ENCODE measurements at regions not wholly inside any gene's neighbourhood (a gene's known extent, or its start where the extent isn't known, plus 50 kb on each side); places are given as distances from the start of the nearest gene placed in this dataset.
"Not testable (repeated sequence)": the region's sequence is repeated elsewhere in the genome, so short reads cannot be mapped to it uniquely, and the experiment has no call there.

DNA sequence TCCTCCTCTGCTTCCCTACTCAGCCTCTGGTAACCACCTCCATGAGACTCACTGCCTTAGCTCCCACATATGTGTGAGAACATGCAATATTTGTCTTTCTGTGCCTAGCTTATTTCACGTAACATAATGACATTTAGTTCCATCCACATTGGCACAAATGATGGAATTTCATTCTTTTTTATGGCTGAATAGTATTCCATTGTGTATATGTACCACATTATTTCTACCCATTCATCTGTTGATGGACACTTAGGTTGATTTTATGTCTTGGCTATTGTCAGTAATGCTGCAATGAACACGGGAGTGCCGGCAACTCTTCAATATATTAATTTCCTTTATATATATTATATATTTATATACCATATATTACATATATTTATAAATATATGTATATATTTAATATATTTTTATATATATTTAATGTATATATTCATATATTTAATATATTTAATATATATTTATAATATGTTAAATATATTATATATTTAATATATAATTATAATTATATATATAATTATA lies 1046.9 kb downstream of the DNAJB9 start:
- in situ Hi-C loops (cut with MboI) = no loop called here
- H3K9ac ChIP-seq = no peak overlapping the region

DNA sequence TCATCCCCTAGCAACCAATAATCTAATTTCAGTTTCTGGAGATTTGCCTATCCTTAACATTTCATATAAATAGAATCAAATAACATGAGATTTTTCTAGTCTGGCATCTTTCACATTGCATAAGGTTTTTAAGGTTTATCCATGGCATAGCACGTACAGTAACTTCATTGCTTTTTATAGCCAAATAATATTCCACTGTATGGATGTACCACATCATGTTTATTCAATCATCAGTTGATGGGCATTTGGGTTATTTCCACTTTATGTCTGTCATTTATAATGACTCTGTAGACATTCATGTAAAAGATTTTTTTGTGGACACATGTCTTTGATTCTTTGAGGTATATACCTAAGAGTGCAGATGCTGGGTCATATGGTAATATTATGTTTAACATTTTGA lies 1052.6 kb downstream of the DNAJB9 start:
- Histone ChIP-seq H3K27ac (no peak overlapping the region), H2AFZ (no peak overlapping the region), H3K9me3 (ENCODE audit: low read depth) (no peaks in the 10 kb centered on the region), H3K4me1 (ENCODE audit: insufficient read depth) (no peaks in the 10 kb centered on the region), H3K4me3 (no peak overlapping the region), H3K79me2 (ENCODE audit: insufficient read depth) (no peaks in the 10 kb centered on the region), H4K20me1 (ENCODE audit: insufficient read depth) (no peaks in the 10 kb centered on the region), H3K9me2 (ENCODE audit: insufficient read depth) (no peaks in the 10 kb centered on the region), H3K9ac (no peak overlapping the region), H3F3A (ENCODE audit: insufficient read depth) (no peaks in the 10 kb centered on the region), H3K27me3 (replicated peaks; ENCODE audit: insufficient read depth) (no peaks in the 10 kb centered on the region), H3K4me2 (ENCODE audit: unreplicated experiment) (no peak overlapping the region), H3K36me3 (ENCODE audit: low read depth) (no peaks in the 10 kb centered on the region)
- 50 to 59% methylated on average over 1 of the region's 1 CpG for WGBS, 2 experiments (ENCODE audit: low coverage in 1 of 2, low lambda C conversion rate in 2 of 2, missing lambda C conversion rate in 2 of 2)
- TF ChIP-seq EZH2 (IDR thresholded peaks at IDR 0.05; ENCODE audit: insufficient read depth, poor library complexity, severe bottlenecking) = no peak
- no peak for TF ChIP-seq EZH2phosphoT487 (IDR thresholded peaks at IDR 0.05; ENCODE audit: insufficient read depth, low read depth)
- in situ Hi-C loops (cut with MboI) = no loop called here
- no peak for DNase-seq

More for the DNA sequence above, 1046.9 kb downstream of the DNAJB9 start:
- Histone ChIP-seq H3K4me2 (ENCODE audit: unreplicated experiment) (no peak overlapping the region), H3K27me3 (replicated peaks; ENCODE audit: insufficient read depth) (no peaks in the 10 kb centered on the region), H2AFZ (no peak overlapping the region), H3K4me3 (no peak overlapping the region), H3K27ac (no peak overlapping the region), H4K20me1 (ENCODE audit: insufficient read depth) (no peaks in the 10 kb centered on the region), H3K36me3 (ENCODE audit: low read depth) (no peaks in the 10 kb centered on the region), H3K79me2 (ENCODE audit: insufficient read depth) (no peaks in the 10 kb centered on the region), H3K4me1 (ENCODE audit: insufficient read depth) (no peaks in the 10 kb centered on the region), H3F3A (ENCODE audit: insufficient read depth) (no peaks in the 10 kb centered on the region), H3K9me3 (ENCODE audit: low read depth) (no peaks in the 10 kb centered on the region), H3K9me2 (ENCODE audit: insufficient read depth) (no peaks in the 10 kb centered on the region)
- TF ChIP-seq EZH2phosphoT487 (IDR thresholded peaks at IDR 0.05; ENCODE audit: insufficient read depth, low read depth) (no peak), EZH2 (IDR thresholded peaks at IDR 0.05; ENCODE audit: insufficient read depth, poor library complexity, severe bottlenecking) (no peak)
- no peak for DNase-seq
- 74 to 77% methylated on average over 3 of the region's 3 CpGs for WGBS, 2 experiments (ENCODE audit: low coverage in 1 of 2, low lambda C conversion rate in 2 of 2, missing lambda C conversion rate in 2 of 2)

DNA sequence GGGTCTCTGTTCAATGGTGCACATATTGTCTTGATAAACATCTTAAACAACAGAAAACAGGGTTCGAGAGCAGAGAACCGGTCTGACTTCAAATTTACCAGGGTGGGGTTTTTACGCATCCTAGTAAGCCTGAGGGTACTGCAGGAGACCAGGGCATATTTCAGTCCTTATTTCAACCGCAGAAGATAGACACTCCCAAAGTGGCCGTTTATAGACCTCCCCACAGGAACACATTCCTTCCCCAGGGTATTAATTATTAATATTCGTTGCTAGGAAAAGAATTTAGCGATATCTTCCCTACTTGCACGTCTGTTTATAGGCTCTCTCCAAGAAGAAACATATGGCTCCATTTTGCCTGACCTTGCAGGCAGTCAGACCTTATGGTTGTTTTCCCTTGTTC lies 1063.2 kb downstream of the DNAJB9 start:
- H2AFZ ChIP-seq; H3K4me1 ChIP-seq (ENCODE audit: insufficient read depth); H3K9ac ChIP-seq; H3K27ac ChIP-seq; H3K9me3 ChIP-seq (ENCODE audit: low read depth); H3K9me2 ChIP-seq (ENCODE audit: insufficient read depth); H3K4me3 ChIP-seq; DNase-seq; H3K27me3 ChIP-seq (replicated peaks; ENCODE audit: insufficient read depth); H3K79me2 ChIP-seq (ENCODE audit: insufficient read depth); H3F3A ChIP-seq (ENCODE audit: insufficient read depth); in situ Hi-C loops (cut with MboI); H3K4me2 ChIP-seq (ENCODE audit: unreplicated experiment); H4K20me1 ChIP-seq (ENCODE audit: insufficient read depth); H3K36me3 ChIP-seq (ENCODE audit: low read depth): not testable (repeated sequence)
- WGBS, 2 experiments (ENCODE audit: low coverage in 1 of 2, low lambda C conversion rate in 2 of 2, missing lambda C conversion rate in 2 of 2) = 29 to 40% methylated on average over 8 of the region's 8 CpGs

DNA sequence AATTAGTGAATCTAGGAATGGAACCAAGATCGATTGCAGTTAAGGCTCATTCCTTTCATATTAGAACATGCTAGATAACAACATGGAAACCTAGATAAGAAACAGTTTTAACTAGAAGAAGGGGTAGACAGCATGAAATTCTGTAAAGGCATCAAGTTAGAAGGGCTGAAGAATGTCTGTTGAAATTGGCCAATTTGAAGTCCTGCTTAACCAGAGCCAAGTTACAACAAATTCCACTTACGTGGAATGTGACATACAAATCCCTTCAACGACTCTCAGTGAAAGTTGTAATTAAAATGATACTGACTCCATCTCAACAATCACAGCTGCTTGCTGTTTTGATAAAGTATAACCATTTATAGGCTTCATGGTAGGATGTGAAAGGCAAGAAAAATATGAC lies 1065.7 kb downstream of the DNAJB9 start:
- Histone ChIP-seq H3K4me2 (ENCODE audit: unreplicated experiment) (no peak overlapping the region), H3K36me3 (ENCODE audit: low read depth) (no peaks in the 10 kb centered on the region), H3K79me2 (ENCODE audit: insufficient read depth) (no peaks in the 10 kb centered on the region), H3K27ac (no peak overlapping the region), H4K20me1 (ENCODE audit: insufficient read depth) (no peaks in the 10 kb centered on the region), H3K4me1 (ENCODE audit: insufficient read depth) (no peaks in the 10 kb centered on the region), H3K9me2 (ENCODE audit: insufficient read depth) (no peaks in the 10 kb centered on the region), H3K4me3 (no peak overlapping the region), H3F3A (ENCODE audit: insufficient read depth) (no peaks in the 10 kb centered on the region), H2AFZ (no peak overlapping the region), H3K9ac (no peak overlapping the region), H3K9me3 (ENCODE audit: low read depth) (peaks cover 6% of the 10 kb centered on the region), H3K27me3 (replicated peaks; ENCODE audit: insufficient read depth) (no peaks in the 10 kb centered on the region)
- no peak for DNase-seq
- WGBS, 2 experiments (ENCODE audit: low coverage in 1 of 2, low lambda C conversion rate in 2 of 2, missing lambda C conversion rate in 2 of 2) = 16 to 21% methylated on average over 3 of the region's 3 CpGs
- in situ Hi-C loops (cut with MboI) = no loop called here
- TF ChIP-seq EZH2phosphoT487 (IDR thresholded peaks at IDR 0.05; ENCODE audit: insufficient read depth, low read depth) = no peak
- no peak for TF ChIP-seq EZH2 (IDR thresholded peaks at IDR 0.05; ENCODE audit: insufficient read depth, poor library complexity, severe bottlenecking)

DNA sequence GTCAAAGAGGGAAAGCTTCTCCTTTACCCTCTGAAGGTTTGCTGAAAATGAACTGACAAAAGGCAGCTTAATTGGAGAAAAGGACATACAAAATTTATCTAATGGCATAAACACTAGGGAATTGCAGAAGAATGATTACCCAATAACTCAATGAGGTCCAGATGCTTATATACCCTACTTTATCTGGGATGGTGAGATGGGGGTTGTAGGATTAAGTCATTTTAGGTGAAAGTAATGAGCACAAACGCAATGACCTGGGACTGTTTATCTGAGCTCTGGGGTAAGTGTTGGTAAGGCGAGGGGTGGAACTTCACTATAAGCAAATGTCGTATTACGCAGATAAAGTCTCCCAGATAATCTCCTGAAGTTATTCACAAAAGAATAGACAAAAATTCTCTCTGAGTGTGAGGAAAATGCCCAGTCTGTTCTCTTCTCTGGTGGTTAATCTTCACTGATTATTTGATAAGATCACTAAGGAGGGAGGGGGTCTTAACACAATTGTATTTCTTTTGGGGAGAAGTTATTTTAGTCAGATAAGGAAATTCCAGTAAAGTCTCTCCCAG lies 1067.8 kb downstream of the DNAJB9 start:
- Histone ChIP-seq H3K27me3 (replicated peaks; ENCODE audit: insufficient read depth) (no peaks in the 10 kb centered on the region), H3K9ac (no peak overlapping the region), H3K9me2 (ENCODE audit: insufficient read depth) (no peaks in the 10 kb centered on the region), H3K36me3 (ENCODE audit: low read depth) (no peaks in the 10 kb centered on the region), H3K4me3 (no peak overlapping the region), H3F3A (ENCODE audit: insufficient read depth) (no peaks in the 10 kb centered on the region), H3K4me2 (ENCODE audit: unreplicated experiment) (no peak overlapping the region), H3K27ac (no peak overlapping the region), H3K79me2 (ENCODE audit: insufficient read depth) (no peaks in the 10 kb centered on the region), H4K20me1 (ENCODE audit: insufficient read depth) (no peaks in the 10 kb centered on the region), H3K4me1 (ENCODE audit: insufficient read depth) (no peaks in the 10 kb centered on the region), H2AFZ (no peak overlapping the region), H3K9me3 (ENCODE audit: low read depth) (peaks cover 6% of the 10 kb centered on the region)
- in situ Hi-C loops (cut with MboI) = no loop called here
- no peak for DNase-seq
- no peak for TF ChIP-seq EZH2phosphoT487 (IDR thresholded peaks at IDR 0.05; ENCODE audit: insufficient read depth, low read depth)
- no peak for TF ChIP-seq EZH2 (IDR thresholded peaks at IDR 0.05; ENCODE audit: insufficient read depth, poor library complexity, severe bottlenecking)
- 31 to 34% methylated on average over 4 of the region's 4 CpGs for WGBS, 2 experiments (ENCODE audit: low coverage in 1 of 2, low lambda C conversion rate in 2 of 2, missing lambda C conversion rate in 2 of 2)
